NCI-H2029 treated with DMSO at 0.1 percent for 48 hours (cell line): ENCODE measurements at regions not wholly inside any gene's neighbourhood (a gene's known extent, or its start where the extent isn't known, plus 50 kb on each side); places are given as distances from the start of the nearest gene placed in this dataset.
A peak's percentile ranks its signal among the peaks of the same experiment; 100 is the strongest.
"Not testable (repeated sequence)": the region's sequence is repeated elsewhere in the genome, so short reads cannot be mapped to it uniquely, and the experiment has no call there.

Experiments used
- DNase-seq: peaks from one replicate; lab custom pipeline; 2025; lab: John Stamatoyannopoulos, UW

DNA sequence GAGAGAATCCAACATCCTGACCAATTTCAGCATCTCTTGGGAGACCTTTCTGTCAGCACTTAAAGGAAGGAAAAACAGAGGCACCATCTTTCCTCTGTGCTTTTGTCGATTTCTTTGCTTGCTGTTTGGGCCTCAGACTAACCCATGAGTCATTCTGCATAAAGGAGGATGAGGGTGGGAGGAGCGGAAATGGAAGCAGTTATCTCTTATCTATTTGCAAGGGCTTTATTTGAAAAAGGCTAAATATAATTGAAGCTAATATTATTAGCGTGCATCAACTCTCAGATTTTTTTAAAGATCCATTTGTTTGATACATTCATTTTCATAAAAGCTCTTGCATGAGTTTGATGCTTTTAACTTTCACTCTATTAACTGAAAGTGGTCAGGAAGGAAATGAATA, 72.9 kb downstream of the ZNF622 start:
- no peak for DNase-seq

DNA sequence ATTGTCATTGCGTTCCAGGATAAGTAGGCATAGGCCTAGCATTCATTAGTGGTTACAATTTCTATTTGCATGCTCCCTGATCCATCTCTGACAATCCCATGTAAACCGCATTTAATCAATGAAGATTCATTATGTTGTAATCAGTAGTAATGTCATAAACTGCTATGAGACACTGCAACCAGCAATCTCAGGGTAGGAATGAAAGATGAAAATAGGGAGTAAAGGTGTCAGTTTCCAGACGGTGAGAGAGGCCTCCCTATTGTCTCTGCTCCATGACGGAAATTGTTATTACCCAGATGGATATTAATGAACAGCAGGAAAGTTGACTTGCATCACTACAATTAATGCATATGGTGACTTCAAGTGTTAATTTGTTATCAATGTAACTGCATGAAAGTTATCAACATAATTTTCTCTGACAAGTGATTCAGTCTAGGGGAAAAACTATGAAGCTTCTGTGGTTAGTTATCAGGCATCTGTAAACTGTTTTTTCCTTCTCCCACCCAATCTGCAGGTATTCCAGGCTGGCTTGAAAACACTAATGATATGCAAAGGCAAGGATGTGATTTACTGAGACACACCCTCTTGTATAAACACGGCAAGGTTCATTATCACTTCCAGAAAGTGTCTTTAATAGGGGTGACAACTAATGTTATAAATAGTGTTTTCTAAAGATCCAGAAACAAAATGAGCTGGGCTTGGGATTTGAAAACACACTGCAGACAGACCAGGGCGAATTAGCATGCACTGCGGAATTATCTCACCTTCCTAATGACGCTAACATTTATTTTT, 73.5 kb downstream of the ZNF622 start:
- DNase-seq, result no peak

DNA sequence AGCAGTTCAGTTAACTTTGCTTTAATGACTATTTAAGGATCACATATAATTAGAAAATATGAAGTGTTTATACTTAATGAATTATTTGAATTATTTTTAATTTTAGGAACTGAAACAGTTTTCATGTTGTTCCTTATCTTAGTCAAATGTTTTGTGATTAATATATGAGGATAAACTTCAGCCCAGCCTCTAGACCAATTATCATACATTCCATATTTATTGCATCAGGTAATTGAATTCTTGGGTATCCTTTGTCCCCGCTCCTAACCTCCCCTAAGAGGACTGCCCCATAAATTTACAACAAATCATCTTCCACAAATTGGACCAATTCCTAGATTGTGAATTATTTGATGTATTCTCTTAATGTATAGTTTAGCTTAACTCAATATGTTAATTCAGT, 74.8 kb downstream of the ZNF622 start:
- no peak for DNase-seq

DNA sequence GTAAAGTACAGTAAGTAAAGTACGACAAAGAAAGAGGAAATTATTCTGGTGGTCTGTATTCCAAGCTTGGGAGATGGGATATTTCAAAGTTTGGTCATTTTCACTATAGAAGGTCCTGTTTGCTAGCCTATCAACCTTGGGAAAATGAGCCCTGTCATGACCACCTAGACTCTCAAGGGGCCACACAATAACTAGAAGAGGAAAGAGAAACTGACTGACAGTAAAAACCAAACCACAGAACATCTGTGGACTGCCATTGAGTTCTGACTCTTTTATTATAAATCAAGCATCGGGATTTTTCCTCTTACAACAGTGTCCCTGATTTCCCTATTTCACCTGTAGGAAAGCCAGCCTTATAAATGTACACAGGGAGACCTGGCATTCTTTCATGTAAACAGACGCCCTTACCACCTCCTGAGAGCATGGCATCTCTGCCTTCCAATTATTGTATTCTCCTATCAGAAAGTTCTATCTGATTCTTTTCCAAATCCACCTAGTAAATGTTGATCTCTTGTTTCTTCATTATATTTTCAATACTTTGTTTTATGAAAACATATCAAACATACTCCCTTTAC, 80.0 kb downstream of the ZNF622 start:
- DNase-seq, result no peak

DNA sequence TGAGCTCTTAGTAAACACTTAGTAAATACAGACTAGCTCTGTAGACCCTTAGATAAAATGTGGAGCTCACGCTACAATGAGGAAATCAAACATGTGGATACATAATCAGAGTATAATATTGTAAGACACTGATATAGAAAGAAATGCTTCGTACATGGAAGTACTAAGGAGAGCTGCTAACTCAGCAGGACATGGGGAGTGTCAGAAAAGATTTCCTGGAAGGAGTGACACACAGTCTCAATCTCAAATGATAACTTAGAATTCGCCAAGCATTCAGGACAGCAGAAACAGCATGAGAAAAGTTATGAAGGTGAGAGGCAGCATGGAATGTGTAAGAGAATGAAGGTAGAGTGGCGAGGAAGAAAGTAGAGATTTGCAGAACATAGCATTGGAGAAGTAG, 80.8 kb downstream of the ZNF622 start:
- no peak for DNase-seq

DNA sequence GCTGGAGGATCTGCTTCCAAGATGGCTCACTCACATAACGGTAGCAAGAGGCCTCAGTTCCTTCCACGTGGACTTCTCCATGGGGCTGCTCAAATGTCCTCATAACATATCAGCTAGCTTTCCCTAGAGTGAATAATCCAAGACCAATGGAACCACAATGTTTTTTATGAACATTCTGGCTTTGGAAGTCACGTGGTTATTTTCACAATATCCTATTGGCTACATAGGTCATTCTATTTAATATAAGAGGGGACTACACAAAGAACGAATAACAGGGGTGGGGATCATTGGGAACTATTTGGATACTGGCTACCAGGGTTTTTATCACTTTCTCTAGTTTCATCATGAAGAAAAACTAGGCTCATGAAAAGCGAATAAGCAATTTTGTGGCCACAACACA, 81.4 kb downstream of the ZNF622 start:
- no peak for DNase-seq

DNA sequence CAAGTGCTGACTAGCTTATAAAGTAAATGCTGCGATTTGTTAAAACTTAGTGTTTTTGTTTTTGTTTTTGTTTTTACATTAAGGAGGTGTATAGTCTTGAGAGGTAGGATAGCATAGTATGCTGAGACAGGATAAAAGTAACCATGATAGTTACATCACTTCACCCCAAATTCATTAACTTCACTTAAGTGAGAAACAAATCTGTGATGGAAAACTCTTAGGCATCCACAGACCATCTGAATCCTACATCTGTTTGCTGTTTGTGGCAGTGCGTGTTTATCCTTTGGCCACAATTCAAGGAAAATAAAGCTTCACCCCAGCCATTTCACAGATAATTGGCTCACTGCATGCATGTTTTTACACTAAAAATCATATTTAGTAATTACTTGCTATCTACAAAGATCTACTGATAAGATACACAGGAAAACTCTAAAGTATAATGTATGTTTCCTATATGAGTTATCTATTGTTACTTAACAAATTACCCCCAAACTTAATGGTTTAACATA, 82.0 kb downstream of the ZNF622 start:
- no peak for DNase-seq

DNA sequence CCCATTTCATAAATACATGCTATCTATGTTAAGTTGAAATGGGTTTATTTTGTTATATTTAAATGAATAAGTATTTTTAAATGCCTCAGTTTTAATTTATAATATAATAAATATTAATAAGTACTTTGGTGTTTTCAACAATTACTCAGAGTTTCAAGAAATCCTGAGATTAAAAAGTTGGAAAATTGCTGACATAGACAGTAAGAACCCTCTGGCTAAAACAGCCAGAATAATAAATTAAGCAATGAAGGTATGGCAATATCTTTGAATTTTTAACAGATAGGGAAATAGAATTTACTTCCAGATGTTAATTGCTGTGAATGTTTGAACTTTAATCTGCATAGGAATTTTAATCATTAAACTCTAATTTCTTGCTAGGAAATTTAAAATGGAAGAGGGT, 83.6 kb downstream of the ZNF622 start:
- no peak for DNase-seq

DNA sequence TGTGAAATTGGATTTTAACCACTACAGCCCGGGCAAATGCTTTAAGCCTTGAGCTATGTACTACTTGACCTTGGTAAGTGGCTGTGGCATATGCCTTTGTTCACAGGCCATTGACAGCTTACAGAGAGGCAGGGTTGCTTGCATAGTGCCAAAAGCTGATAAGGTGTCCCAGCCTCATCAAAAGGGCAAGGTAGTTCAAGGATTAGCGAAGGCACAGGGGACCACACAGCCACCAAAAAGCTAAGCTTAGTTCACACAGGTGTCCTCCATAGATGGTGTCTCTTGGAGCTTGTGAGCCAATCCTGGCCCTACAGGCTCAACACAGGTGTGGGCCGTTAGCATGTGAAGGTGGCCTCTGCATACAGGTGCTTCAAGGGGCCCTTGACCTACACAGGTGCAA, 86.8 kb downstream of the ZNF622 start:
- DNase-seq, result no peak

DNA sequence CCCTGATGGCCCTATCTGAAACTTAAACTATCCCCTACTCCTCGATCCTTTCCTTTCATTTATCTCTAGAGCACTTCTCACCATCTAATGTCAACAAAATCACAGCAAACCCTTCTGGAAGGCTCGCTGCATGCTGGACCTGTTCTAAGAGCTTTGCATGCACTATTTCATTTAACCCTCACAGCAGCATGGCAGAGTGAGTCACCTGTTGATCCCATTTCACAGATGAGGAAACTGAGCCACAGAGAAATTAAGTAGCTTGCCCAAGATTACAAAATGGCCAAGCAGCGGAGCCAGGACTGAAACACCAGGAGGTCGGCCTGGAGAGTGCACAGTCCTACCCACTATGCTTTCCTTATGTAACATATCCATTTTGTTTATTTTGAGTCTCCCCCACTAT, 93.1 kb downstream of the ZNF622 start:
- DNase-seq, result no peak

DNA sequence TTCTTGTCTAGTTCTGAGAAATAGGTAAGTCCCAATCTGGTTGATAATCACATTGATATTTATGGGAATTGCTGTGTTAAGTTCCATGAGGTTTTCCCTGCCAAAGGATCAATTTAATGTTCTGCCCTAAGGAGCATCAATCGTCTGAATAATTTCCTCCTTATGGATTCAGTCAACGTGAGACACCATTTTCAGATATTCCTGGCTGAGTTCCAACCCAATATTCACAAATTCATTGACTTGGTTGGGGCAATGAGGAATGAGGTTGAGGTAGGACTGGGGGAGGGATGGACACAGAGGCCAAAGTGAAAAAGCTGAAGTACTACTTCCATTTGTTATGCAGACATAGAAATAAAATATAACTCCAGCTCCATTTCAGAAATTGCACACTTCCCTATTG, 99.1 kb downstream of the ZNF622 start:
- DNase-seq, result no peak

DNA sequence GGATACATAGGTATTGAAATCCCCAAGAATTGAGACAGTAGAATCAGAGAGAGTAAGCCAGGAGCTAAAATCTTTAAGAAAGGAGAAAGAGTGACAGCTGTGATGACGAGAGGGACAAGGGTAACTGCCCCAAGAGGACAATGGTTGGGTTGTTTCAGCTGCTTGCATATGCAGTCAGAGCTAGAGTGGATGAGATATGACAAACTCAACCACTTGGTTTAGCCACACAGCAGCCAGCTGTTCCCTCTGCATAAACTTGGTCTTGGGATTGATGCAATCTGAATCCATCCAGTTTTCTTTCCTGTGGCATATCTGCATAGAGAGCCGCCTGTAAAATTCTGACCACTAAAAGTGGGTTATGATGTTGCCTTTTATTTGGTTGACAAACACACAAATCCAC, 100.7 kb downstream of the ZNF622 start:
- no peak for DNase-seq

DNA sequence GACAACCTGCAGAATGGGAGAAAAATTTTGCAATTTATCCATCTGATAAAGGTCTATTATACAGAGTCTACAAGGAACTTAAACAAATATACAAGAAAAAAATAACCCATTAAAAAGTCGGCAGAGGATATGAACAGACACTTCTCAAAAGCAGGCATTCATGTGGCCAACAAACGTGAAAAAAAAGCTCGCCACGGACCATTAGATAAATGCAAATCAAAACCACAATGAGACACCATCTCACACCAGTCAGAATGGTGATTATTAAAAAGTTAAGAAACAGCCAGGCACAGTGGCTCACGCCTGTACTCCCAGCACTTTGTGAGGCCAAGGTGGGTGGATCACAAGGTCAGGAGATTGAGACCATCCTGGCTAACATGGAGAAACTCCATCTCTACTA, 112.2 kb downstream of the ZNF622 start:
- not testable (repeated sequence) for DNase-seq

DNA sequence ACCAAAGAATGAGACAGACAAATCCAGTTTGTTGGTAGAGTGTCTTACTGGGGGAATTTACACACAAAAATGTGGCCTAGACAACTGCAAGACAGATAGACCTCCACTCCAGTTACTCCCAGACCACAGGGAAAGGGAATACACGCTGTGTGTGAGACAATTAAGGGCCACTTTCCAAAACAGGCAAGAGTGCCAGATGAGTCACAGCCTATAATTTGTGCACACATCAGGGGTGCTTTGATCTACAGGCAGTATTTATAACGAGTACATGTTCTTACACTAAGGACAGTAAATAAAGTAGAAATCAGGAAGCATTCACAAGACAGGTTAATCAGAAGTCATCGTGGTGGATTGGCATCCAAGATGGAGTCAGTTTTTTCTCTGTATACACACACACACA, 114.8 kb downstream of the ZNF622 start:
- no peak for DNase-seq

DNA sequence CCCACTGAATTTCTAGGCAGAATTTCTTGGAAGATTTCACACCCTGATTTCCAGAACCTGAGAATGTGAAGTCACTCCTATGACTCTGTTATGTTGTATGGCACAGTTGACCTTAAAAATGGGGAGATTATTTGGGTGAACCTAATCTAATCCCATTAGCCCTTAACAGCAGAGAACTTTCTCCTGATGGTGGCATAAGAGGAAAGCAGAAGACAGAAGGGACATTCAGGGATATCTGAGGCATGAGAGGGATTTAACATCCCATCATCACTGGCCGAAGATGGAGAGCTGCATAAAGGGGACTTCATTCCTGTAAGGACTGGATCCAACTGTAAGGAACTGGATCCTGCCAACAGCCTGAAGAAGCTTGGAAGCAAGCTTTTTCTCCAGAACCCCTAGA, 119.2 kb downstream of the ZNF622 start:
- no peak for DNase-seq

DNA sequence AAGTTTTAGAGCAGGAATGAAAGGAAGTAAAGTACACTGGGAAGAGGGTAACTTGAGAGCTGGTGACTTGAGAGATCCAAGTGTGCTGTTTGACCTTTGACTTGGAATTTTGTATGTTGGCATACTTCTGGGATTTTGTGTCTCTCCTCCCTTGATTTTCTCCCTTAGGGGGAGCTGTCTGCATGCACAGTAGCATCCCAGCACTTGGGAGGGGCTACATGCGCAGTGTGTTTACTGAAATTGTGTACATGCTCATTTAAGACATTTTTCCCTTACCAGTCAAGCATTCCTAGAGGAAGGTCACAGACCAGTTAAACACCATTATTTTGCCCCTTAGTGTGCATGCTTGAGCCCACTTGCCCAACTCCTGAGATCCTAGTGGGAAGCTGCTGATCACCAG, 120.1 kb downstream of the ZNF622 start:
- DNase-seq, result no peak

DNA sequence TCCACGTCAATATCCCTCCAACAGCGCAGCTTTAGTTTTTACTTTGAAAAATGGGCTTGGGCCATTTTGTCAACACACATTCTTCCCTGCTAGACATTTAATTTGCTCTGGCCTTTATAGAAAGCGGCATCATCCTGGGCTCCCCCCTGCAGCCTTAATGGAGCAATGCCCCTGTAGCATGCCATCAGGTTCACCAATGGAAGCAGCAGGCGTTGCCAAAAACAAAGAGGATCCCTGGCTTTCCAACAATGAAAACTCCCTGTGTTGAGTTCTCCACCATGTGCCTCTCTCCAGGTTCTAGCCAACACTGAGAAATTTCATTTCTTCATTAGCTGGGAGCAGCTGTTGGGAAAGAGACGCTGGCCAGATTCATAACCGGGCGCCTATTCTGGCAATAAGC, 139.5 kb downstream of the ZNF622 start:
- no peak for DNase-seq

DNA sequence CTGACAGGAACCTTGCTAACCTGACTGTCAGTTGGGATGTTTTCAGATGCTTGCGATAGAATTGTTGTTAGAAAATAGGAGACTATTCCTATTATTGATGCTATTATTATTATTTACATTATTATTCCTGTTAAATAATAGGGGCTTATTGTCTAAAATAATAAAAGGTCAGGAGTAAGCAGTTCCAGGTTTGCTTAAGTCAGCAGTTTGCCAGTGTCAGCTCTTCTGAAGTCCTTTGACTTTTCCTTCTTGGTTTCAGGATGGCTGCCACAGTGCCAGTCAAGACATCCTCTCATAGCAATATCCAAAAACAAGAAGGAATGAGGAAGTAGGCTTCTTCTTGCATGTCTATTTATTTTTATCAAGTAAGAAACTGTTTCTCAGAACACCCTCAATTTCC, 141.7 kb upstream of the MARCHF11 start:
- DNase-seq, result no peak

DNA sequence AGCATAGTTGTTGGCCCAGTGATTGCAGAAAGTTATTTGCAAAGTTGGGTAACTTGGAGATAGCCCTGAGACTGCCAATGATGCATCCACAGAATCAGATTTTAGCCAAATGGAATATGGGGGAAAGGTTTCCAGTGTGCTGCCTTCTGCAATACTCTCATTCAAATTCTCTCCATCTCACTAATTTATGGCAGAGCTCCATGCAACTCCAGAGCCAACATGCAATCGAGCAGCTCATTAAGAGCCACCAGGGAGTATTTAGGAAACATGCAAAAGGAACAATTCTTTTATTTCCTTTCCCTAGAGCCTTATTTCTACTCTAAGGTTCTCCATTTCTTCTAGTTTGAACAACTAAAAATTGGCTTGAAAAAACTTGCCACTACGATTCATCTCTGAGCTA, 135.9 kb upstream of the MARCHF11 start:
- DNase-seq, result no peak

DNA sequence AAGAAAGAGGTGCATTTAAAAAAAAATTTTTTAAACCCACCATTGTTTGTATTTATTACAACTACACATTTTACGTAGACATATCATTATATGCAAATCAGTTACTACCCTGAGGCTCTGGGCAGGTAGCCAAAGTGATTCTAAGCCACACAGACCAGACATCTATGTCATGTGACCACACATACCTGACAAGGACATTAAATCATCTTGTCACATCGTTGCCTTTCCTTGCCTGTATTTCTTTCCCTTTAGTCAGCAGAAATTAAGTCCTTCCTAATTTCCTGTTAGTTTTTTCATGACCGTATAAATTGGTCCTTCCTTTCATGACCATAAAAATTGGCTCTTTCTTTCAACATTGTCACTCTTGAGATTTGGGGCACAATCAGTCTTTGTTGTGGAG, 134.2 kb upstream of the MARCHF11 start:
- DNase-seq, result peak; percentile 12

DNA sequence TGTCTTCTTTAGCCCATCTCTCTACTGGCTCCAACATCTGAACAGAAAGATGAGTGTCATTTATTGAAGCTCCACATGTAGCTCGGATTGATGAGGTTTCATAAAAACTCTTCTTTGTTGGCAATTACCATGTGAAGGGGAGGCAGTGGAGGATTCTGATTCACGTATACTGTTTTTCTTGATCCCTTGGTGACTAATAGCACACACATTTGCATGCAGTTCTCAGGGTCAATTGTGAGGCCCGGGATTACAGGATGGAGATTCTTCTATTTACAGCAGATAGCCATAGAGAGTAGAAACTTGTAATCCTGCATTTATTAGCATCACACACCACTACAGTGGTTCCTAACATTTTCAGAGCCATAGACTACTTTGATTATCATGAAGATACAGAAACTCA, 133.2 kb upstream of the MARCHF11 start:
- no peak for DNase-seq

DNA sequence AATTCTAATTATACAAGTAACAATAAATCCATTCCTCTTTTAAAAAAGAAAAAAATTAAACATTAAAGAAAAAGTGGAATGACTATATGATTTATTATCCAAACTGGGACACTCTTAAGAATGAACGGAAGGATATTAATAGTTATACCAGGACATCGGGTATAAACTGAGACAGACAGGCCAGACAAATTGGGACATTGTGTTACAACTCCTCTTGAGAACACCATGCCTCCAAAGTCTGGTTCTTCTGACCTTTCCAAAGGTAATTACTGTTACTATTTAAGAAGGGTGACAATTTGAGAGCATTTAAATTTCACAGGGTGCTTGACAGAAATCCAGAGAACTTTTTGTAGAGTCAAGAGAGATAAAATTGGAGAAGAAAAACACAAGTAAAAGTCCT, 132.1 kb upstream of the MARCHF11 start:
- no peak for DNase-seq

DNA sequence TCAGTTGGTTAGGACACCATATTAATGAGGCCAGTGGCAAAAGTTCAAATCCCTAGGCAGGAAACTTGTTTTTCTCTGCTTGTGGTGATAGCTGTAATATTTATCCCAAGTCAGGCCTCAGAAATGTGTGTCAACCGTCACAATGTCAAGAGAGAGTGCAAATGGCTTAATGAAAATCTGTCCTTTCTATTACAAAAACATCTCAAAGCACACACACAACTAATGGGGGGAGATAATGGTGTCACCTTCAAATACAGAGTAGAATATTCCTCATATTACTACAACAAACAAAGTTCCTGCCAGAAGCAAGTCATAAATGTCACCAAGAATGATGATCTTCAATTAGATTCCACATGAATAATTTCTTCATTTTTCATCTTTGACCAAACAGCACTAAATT, 127.2 kb upstream of the MARCHF11 start:
- DNase-seq, result no peak

DNA sequence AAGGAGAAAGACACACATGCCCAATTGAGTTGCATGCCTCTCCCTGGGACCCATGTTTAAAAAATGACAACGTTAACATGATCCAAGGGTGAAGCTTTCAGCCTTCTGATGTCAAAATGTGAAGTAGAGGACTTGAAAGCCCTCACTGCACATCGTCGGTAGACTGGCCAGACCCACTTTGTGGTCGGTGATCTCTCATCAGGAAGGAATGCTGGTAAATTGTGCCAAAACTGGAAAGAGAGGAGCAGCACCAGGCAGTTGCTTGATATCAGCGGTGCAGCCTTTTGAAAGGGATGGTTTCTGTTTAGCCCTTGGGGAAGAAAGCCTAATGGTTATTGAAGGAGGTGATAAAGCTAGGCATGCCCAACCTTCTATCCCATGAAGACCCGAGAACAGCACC, 125.3 kb upstream of the MARCHF11 start:
- DNase-seq, result no peak
